Left renal cortex interstitium (tissue), 4 donors: ENCODE measurements at regions not wholly inside any gene's neighbourhood (a gene's known extent, or its start where the extent isn't known, plus 50 kb on each side); places are given as distances from the start of the nearest gene placed in this dataset.

Experiments used
- DNase-seq, 4 donors: peaks; one replicate each; pipeline ENCODE4 v3.0.0-alpha.2; 2013; ENCODE audit warnings: low read depth in 4 of 4, low spot score in 2 of 4, missing footprints in 1 of 4

GRCh38 chr3:107309312-107309711 is 67.9 kb upstream of the CCDC54 start:
- no peak for DNase-seq

GRCh38 chr3:107313711-107314110 is 63.5 kb upstream of the CCDC54 start:
- no peak for DNase-seq

GRCh38 chr3:107315141-107315540 is 62.1 kb upstream of the CCDC54 start:
- no peak for DNase-seq

GRCh38 chr3:107323723-107324122 is 53.5 kb upstream of the CCDC54 start:
- no peak for DNase-seq

GRCh38 chr3:107325446-107325845 is 51.8 kb upstream of the CCDC54 start:
- no peak for DNase-seq
